NT2/D1 (cell line): ENCODE measurements at regions not wholly inside any gene's neighbourhood (a gene's known extent, or its start where the extent isn't known, plus 50 kb on each side); places are given as distances from the start of the nearest gene placed in this dataset.

Source experiments
- DNase-seq: peaks from one replicate; pipeline ENCODE4 v3.0.0-alpha.2; 2011; ENCODE audit warnings: low read depth, low spot score
- H3K27me3 ChIP-seq: 2 replicates; pipeline ENCODE4 v1.6.0; 2011; ENCODE audit warnings: mild to moderate bottlenecking; ENCODE audit not compliant: insufficient read length, insufficient read depth
- H3K36me3 ChIP-seq: 2 replicates; pipeline ENCODE4 v1.6.1; 2011; ENCODE audit warnings: mild to moderate bottlenecking, low read length, mixed read lengths; ENCODE audit not compliant: insufficient read depth, insufficient read length
- H3K4me1 ChIP-seq: 2 replicates; pipeline ENCODE4 v1.5.1; 2011; ENCODE audit not compliant: insufficient read depth, insufficient read length
- H3K4me3 ChIP-seq: 2 replicates; pipeline ENCODE4 v1.5.1; 2011; ENCODE audit warnings: low read depth; ENCODE audit not compliant: insufficient read length
- H3K9ac ChIP-seq: 2 replicates; pipeline ENCODE4 v1.6.0; 2011; ENCODE audit warnings: low read depth; ENCODE audit not compliant: insufficient read length
- H3K9me3 ChIP-seq: 2 replicates; pipeline ENCODE4 v1.5.1; 2011; ENCODE audit warnings: mild to moderate bottlenecking, low read length; ENCODE audit not compliant: insufficient read depth
- SUZ12 ChIP-seq: IDR thresholded peaks from 2 replicates; pipeline ENCODE4 v1.6.1; 2011; ENCODE audit not compliant: insufficient read length, insufficient read depth; ENCODE audit errors: extremely low read depth
- YY1 ChIP-seq: IDR thresholded peaks from 2 replicates; pipeline ENCODE4 v1.6.1; 2011; ENCODE audit not compliant: insufficient read length, insufficient read depth
- ZNF274 ChIP-seq: IDR thresholded peaks from 2 replicates; pipeline ENCODE4 v1.6.1; 2011; ENCODE audit warnings: mild to moderate bottlenecking, low read depth, low read length

GRCh38 chr11:37391615-37392014 lies 793.6 kb upstream of the RAG2 start:
- Histone ChIP-seq H3K27me3 (no peaks in the 10 kb centered on the region), H3K36me3 (no peaks in the 10 kb centered on the region), H3K4me3 (no peak overlapping the region), H3K9ac (no peak overlapping the region), H3K9me3 (peaks cover 27% of the 10 kb centered on the region), H3K4me1 (no peaks in the 10 kb centered on the region)
- DNase-seq, result no peak
- TF ChIP-seq ZNF274 (no peak), YY1 (no peak), SUZ12 (no peak)

GRCh38 chr11:37390576-37391083 lies 792.6 kb upstream of the RAG2 start:
- TF ChIP-seq YY1, result no peak
- no peak for TF ChIP-seq ZNF274
- no peak for TF ChIP-seq SUZ12
- DNase-seq, result no peak
- no peak overlapping the region for H3K9ac ChIP-seq
- H3K36me3 ChIP-seq, result no peaks in the 10 kb centered on the region
- no peaks in the 10 kb centered on the region for H3K4me1 ChIP-seq
- peaks cover 27% of the 10 kb centered on the region for H3K9me3 ChIP-seq
- H3K4me3 ChIP-seq, result no peak overlapping the region
- no peaks in the 10 kb centered on the region for H3K27me3 ChIP-seq

GRCh38 chr11:37378958-37379357 lies 780.9 kb upstream of the RAG2 start:
- Histone ChIP-seq H3K9me3 (peaks cover 7% of the 10 kb centered on the region; the same call in 1 of the 2 replicates), H3K4me1 (no peaks in the 10 kb centered on the region), H3K9ac (no peak overlapping the region), H3K27me3 (no peaks in the 10 kb centered on the region), H3K36me3 (no peaks in the 10 kb centered on the region), H3K4me3 (no peak overlapping the region)
- TF ChIP-seq SUZ12 (no peak), YY1 (no peak), ZNF274 (no peak)
- no peak for DNase-seq

GRCh38 chr11:37372667-37373066 lies 774.6 kb upstream of the RAG2 start:
- DNase-seq, result no peak
- Histone ChIP-seq H3K27me3 (no peaks in the 10 kb centered on the region), H3K4me1 (no peaks in the 10 kb centered on the region), H3K36me3 (no peaks in the 10 kb centered on the region), H3K9me3 (peaks cover 7% of the 10 kb centered on the region; the same call in 1 of the 2 replicates), H3K4me3 (no peak overlapping the region), H3K9ac (no peak overlapping the region)
- TF ChIP-seq ZNF274 (no peak), SUZ12 (no peak), YY1 (no peak)

- Histone ChIP-seq H3K9ac (no peak overlapping the region), H3K4me1 (no peaks in the 10 kb centered on the region), H3K36me3 (no peaks in the 10 kb centered on the region), H3K9me3 (no peaks in the 10 kb centered on the region), H3K27me3 (no peaks in the 10 kb centered on the region), H3K4me3 (no peak overlapping the region)
- no peak for DNase-seq
- TF ChIP-seq ZNF274, result no peak
- TF ChIP-seq YY1, result no peak
- TF ChIP-seq SUZ12, result no peak
These were observed 773.4 kb upstream of the RAG2 start for GRCh38 chr11:37371346-37371970.

GRCh38 chr11:37370817-37371216 lies 772.8 kb upstream of the RAG2 start:
- H3K4me1 ChIP-seq, result no peaks in the 10 kb centered on the region
- TF ChIP-seq YY1 (no peak), ZNF274 (no peak), SUZ12 (no peak)
- no peaks in the 10 kb centered on the region for H3K36me3 ChIP-seq
- DNase-seq, result no peak
- no peaks in the 10 kb centered on the region for H3K27me3 ChIP-seq
- no peak overlapping the region for H3K9ac ChIP-seq
- H3K4me3 ChIP-seq, result no peak overlapping the region
- H3K9me3 ChIP-seq, result no peaks in the 10 kb centered on the region

GRCh38 chr11:37364246-37364839 lies 766.3 kb upstream of the RAG2 start:
- H3K9ac ChIP-seq, result no peak overlapping the region
- no peaks in the 10 kb centered on the region for H3K9me3 ChIP-seq
- H3K4me1 ChIP-seq, result no peaks in the 10 kb centered on the region
- H3K27me3 ChIP-seq, result no peaks in the 10 kb centered on the region
- no peak for TF ChIP-seq ZNF274
- H3K36me3 ChIP-seq, result no peaks in the 10 kb centered on the region
- H3K4me3 ChIP-seq, result no peak overlapping the region
- DNase-seq, result no peak
